ENCODE measurements at regions not wholly inside any gene's neighbourhood (a gene's known extent, or its start where the extent isn't known, plus 50 kb on each side); places are given as distances from the start of the nearest gene placed in this dataset.

- TF ChIP-seq POLR2AphosphoS5 (IDR thresholded peaks at IDR 0.05; ENCODE audit: low read depth, low read length) = no peak
- TF ChIP-seq POLR2A (IDR thresholded peaks at IDR 0.05; ENCODE audit: low read depth, low read length) = no peak
- TF ChIP-seq TAF1 (IDR thresholded peaks at IDR 0.05; ENCODE audit: borderline replicate concordance, low read depth, low read length) = no peak
These were observed 317.2 kb downstream of the RWDD3 start for GRCh38 chr1:95551201-95551600.

All from GM12892 (cell line).